GM18517 (cell line): ENCODE measurements at regions not wholly inside any gene's neighbourhood (a gene's known extent, or its start where the extent isn't known, plus 50 kb on each side); places are given as distances from the start of the nearest gene placed in this dataset.
"Not testable (repeated sequence)": the region's sequence is repeated elsewhere in the genome, so short reads cannot be mapped to it uniquely, and the experiment has no call there.

Experiments
- ATAC-seq: cut with Tn5 transposase; IDR thresholded peaks from one replicate; pipeline ENCODE4 v1.9.1; 2021; ENCODE audit warnings: mild to moderate bottlenecking, moderate library complexity; ENCODE audit not compliant: unreplicated experiment

DNA sequence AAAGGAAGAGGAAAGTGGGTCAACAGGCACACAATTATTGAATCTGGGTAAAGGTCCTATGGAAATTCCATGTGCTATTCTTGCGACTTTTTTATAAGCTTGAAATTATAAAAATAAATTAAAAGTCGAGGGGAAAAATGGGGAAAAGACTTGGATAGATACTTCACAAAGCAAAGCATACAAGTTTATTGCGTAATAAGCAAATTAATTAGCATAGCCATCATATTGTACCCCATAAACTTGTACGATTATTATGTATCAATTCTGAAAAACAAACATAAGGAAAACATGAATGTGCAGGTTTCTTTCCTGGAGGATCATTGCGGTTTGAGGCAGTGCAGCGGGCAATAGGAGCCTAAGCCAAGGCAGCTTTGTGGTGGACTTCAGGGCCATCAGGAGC is 351.6 kb upstream of the NOX3 start:
- no peak for ATAC-seq

DNA sequence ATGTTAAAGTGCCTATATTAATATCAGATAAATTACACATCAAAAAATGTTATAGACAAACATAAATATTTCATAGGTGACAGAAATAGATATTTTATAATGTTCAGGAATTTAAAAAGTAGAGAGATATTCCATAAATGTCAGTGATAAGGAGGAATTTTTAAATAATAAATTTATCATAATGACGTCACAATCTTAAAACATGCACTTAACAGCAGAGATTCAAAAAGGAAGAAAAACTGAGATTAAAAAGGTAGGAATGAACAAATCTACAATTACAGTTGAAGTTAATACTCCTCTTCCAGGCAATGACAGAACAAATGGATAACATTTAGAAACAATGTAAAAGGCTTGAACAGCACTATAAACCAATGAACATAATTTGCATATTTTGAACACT is 345.4 kb upstream of the NOX3 start:
- no peak for ATAC-seq

DNA sequence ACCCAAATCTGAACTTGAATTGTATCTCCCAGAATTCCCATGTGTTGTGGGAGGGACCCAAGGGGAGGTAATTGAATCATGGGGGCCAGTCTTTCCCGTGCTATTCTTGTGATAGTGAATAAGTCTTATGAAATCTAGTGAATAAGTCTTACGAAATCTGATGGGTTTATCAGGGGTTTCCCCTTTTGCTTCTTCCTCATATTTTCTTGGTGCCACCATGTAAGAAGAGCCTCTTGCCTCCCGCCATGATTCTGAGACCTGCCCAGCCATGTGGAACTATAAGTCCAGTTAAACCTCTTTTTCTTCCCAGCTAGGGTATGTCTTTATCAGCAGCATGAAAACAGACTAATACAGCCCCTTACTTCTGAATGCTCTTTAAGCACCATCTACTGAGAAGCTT is 343.2 kb upstream of the NOX3 start:
- not testable (repeated sequence) for ATAC-seq

DNA sequence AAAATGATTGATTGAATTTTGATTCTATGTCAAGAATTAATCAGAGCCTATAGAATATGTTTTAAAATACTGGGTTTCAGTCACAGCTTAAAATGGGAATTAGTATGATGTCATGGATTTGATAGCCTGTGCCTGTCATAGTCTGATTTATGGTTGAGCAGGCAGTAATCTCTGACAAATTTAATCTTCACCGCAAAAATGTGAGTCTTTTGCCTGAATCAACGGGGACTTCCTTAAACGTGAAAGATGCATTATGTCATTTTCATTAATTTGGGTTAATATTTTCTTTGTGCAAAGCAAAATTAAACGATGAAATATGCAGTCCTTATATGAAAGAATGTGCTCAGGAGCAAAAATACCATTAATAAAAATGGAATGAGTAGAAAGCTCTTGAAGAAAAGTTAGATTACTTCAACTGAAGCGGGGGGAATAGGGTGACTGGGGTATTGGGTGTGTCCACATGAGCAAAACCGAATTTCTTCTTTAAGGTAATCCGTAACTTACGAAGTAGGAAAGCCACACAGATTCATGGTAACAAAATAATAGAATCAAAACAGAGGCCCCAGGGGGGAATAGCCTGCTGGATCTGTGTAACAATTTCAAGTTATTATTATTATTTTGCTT is 339.6 kb upstream of the NOX3 start:
- ATAC-seq, result no peak

DNA sequence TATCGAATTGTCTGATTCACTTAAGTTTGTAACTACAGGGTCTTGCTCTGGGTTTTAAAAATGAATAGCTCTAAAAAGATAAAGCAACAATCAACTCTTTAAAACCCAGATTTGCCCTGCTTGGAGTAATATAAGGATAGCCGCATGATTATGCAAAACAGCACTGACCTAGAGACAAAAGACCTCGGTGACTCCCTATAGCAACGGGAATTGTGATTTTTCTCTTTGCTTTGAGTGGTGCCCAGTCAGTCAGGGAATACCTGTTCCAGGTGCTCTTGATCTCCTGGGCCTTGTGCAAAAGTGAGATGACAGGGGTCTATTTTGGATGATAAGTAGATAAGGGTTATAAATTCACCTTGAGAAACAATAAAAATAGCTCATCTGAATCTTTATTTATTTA is 336.3 kb upstream of the NOX3 start:
- no peak for ATAC-seq

DNA sequence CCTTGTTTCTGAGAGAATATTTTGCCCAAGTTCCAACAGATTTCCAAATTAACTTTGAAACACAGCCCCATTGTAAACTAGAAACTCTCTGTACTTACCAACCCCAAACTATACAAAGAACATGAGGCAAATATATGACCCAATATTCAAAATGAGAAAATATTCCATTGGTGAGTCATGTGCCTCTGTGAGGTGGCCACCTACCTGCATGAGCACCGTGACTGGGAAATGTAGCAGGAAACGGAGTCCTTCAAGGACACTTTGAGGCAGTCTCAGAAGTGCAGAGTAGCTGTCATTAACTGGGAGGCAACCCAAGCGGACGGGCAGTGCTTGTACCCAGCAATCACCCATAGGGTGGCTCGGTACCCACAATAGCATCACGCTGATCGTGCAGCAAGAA is 335.5 kb upstream of the NOX3 start:
- ATAC-seq, result no peak

DNA sequence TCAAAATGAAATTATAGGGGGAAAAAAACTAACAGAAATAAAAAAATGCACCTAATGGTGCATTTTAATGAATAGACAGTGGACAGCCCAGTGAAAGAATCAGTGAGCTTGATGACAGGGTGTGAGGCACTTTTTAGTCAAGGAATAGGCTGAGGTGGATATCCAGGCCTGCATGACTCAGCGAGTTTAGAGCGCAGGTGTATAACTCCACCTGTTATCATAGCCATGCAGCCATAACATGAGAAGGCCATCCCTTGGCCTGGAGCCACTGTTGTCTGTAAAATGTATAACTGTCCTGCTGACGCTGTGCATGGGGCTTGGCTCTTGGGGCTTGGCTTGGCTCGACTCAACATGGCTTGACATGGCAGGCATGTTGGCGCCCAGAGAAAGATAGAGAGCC is 331.5 kb upstream of the NOX3 start:
- no peak for ATAC-seq

DNA sequence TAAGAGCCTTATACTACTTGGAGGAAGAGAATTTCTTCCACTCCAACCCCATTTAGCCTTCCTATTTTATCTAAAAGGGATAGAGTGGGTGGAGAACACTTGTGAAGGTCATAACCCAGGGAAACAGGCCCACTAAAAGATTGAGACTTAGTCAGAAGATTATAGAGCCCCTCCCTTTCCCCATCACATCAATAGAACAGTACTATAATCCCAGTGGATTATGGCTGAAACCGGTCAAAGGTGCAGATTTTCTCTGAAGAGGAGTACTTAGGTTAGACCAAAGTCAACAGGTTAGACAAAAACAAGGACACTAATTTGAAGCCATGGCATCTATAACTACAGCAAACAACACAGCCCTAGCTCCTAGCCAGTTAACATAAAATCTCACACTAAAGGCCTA is 330.9 kb upstream of the NOX3 start:
- no peak for ATAC-seq

DNA sequence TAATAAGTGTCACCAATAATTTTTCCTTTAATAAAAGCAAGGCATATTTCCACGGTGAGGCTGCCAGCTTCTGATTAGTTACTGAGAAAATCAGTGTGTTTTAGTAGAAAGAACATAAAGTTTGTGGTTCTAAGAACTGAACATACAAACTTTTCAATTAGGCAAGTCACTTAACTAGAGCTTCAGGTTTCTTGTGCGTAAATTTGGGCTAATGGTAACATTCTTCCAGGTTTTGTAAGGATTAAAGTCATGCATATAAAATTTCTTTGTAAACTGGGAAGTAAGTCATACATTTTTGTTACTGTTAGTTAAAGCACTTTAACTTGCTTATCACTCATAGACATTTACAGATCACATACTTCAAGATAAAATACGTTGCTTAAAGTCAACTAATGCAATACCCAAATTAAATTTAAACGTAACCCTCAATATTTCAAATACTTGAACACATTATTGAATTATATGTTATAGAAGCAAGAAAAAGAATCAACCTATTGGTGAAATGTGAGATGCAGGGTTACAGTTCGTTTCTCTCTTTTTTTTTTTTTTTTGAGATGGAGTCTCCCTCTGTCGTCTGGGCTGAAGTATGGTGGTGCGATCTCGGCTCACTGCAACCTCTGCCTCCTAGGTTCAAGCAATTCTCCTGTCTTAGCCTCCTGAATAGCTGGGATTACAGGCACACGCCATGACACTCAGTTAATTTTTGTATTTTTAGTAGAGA is 327.3 kb upstream of the NOX3 start:
- no peak for ATAC-seq

DNA sequence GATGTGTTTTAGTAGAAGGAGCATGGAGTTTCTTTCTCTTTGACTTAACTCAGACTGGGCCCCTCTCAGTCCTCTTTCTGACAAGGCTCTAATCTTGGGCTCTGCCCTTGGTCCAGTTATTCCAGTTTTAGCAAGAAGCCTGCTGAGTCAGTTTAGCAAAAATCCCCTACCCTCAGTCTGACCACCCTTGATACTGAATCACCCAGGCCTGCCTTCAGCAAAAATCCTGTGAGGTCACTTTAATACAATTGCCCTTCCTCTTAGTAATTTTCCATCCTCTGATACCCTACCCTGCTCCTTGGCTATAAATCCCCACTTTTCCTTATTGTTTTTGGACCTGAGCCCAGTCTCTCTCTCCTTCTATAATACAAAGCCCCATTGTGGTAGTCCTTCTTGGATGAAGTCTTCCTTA is 326.7 kb upstream of the NOX3 start:
- no peak for ATAC-seq

DNA sequence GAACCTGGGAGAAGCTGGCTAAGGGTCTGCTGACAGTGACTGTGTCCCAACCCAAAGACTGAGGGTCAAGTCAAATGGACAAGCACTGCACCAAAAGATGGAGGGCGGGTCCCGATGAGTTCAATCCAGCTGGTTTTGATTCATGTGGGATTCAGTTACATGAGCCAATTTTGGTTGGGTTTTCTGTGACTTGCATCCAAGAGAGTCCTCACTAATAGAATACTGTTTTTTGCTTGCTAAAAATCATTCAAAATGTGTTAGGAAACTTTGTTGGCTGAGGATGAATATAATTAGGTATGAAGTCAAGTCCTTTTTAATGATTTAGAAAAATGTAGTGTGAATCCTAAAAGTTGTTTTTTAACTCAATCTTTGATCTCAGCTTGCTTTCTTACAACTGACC is 323.8 kb upstream of the NOX3 start:
- ATAC-seq, result no peak

DNA sequence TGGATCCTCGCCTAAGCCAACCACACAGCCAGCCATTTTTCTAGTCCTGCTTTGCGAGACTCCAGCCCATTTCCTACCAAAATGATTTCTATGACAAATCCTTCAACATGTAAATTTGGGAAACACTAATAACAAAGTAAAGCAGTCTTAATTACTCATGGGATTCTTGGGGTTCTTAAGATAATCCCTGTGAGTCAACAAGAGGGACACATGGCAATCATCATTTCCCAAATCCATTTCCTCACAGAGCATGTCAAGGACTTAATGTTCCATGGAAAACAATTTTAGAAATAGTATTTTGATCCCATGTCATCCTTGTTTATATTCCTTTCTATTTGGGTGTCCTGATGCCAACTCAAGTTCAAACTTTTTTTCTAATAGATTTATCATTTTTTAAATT is 322.7 kb upstream of the NOX3 start:
- no peak for ATAC-seq

DNA sequence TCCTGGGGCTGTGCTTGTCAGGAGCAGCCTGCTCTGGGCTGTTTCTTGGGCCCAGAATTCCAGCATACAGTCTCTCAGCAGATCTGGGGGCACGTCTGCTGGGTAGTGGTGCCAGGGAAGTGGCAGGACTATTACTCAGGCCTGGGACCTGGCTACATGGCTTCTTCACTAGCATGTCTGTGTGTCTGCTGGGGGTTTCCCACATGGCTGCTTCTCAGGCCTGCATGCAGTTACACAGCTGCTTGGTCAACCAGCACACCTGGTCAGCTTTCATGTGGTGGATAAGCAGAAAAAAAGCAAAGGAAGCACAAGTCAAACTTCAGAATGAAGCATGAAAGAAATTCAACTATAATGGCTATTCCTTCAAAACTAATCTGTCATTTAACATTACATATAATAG is 316.2 kb upstream of the NOX3 start:
- ATAC-seq, result no peak

DNA sequence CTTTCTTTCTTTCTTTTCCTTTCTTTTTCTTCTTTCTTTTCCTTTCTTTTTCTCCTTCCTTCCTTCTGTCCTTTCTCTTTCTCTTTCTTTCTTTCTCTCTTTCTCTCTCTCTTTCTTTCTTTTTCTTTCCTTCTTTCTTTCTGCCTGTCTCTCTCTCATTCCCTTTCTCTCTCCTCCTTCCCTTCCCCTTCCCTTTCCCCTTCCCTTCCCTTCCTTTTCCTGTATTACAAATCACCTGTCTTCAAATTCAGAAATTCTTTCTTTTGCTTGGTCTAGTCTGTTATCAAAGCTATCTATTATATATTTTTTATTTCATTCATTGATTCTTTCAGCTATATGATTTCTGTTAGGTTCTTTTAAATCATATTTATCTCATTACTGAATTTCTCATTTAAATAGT is 315.2 kb upstream of the NOX3 start:
- no peak for ATAC-seq

DNA sequence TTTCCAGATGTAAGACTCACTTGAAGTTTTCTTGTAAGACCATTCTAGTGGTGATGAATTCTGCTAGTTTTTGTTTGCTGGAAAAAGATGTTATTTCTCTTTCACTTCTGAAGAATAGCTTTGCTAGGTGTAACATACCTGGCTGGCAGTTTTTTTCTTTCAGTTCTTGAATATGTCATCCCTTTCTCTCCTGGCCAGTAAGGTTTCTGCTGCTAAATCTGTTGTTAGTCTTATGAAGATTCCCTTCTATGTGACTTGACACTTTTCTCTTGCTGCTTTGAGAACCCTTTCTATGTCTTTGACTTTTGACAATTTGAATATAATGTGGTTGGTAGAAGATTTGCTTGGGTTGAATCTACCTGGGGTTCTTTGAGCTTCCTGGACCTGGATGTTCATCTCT is 314.7 kb upstream of the NOX3 start:
- ATAC-seq, result no peak

DNA sequence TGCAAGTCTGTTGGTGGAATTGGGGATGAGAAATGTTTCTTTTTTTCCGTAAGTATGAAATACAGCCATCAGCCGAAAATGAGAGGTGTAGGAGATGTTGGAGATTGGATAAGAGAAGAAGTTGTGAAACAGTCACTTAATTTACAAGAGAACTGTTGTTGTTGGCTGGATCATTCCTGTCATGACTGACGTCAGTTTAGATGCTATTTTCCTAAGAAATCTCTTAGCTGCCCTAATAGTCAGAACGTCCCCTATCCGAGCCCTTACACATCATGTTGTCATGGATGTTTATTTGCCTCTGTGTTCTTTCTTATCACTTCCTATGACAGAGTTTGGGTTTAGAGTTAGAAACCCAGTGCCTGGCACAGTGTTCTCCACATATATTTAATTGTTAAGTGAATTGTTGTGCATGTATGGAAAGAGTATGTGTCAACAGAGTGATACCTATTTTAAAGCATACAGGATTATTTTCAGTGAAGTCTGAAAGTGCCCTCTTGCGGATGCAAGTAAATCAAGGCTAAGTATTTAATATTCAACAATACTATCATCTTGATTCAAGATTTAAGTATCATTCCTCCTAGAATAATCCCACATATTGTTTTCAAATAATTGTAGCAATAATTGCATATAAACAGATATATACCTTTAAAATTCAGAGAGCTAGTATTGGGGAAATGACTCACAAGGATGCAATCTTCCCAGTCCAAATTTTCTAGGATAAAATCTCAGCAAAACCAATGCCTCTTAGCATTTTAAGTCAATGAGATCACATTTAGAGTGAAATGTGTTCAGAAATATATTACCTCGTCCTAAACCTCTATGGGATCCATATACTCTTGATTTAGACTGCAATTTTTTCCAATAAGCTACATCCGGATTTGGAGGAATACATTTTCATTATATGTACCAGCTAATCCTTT is 309.9 kb upstream of the NOX3 start:
- ATAC-seq, result no peak

DNA sequence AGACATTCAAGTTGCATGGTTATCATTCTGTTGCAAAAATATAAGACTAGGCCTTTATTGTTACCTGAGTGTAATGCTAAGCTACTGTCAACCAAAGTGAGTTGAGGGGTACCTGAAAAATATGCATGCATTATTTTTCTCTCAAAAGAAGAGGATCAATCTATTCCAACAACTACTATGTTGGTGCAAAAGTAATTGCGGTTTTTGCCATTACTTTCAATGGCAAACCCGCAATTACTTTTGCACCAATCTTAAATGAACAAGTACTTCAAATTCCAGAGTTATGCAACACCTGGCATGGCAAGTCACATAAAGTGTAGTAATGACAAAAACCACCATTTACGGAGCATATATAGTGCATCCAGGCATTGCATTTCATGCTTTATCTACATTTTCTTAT is 307.0 kb upstream of the NOX3 start:
- ATAC-seq, result no peak

DNA sequence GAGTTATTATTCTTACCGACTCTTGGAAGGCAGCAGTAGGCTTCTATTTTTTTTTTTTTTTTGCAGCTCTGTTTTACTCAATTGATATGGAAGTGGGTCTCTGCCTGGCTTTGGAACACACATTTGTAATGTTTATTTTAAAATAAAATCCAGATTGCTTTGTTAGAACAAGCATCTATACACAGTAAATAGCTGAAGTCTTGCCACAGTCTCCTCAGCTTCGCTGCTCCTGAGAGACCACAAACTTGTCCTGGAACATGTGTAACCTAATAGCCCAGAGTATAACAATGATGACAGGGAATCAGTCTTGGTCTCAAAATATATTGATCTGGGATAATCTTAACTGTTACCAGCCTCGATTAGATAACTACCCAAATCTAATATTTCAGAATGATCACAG is 299.8 kb upstream of the NOX3 start:
- no peak for ATAC-seq

DNA sequence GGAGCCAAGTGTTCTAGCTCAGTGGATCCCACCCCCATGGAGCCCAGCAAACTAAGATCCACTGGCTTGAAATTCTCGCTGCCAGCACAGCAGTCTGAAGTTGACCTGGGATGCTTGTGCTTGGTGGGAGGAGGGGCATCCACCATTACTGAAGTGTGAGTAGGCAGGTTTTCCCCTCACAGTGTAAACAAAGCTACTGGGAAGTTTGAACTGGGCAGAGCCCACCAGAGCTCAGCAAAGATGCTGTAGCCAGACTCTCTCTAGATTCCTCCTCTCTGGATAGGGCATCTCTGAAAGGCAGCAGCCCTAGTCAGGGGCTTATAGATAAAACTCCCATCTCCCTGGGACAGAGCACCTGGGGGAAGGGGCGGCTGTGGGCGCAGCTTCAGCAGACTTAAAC is 293.1 kb upstream of the NOX3 start:
- ATAC-seq, result not testable (repeated sequence)

DNA sequence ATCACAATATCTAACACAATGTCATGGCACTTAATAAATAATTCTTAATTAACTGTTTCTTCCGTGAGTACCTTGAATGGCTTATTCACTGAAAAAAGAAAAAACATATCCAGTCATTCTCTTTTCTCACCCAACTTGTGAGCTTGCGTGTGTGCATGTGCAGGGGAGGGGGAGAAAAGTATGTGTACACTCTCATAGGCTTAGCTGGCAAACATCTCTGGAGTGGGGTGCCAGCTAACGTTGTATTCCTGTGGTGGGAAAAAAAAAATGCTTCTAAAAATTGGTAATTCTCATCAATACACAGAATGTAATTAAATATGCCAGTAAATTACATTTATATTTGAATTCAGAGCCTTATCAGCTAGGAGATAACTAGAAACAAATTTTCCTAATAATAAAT is 291.9 kb upstream of the NOX3 start:
- ATAC-seq, result no peak

DNA sequence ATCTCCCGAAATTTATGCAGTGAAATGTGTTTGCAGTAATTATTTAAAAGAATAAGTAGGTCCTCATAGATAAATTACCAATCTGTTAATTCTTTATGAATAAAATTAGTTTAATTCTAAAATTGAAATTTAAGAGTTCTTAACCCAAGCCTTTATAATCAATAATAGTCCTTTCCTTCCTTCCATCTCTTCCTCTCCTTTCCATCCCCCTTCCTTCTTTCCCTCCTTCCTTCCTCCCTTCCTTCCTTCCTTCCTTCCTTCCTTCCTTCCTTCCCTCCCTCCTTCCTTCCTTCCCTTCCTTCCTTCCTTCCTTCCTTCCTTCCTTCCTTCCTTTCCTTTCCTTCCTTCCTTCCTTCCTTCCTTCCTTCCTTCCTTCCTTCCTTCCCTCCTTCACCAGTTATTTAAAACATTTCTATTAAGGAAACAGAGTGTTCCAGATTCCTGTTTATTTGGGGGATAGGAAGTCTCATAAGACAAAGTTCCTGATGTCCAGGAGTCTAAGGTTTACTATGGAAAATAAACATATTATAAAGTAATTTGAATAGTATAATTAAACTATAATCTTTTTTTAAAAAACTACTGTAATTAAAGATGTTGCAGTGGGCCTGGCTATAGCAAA is 285.3 kb upstream of the NOX3 start:
- ATAC-seq, result no peak
